Lower leg skin (tissue), 4 donors: ENCODE measurements at regions not wholly inside any gene's neighbourhood (a gene's known extent, or its start where the extent isn't known, plus 50 kb on each side); places are given as distances from the start of the nearest gene placed in this dataset.

ENCODE experiments used
- DNase-seq, 2 donors: peaks; one replicate each; pipeline ENCODE4 v3.0.0-alpha.2; 2019; ENCODE audit warnings: low spot score in 2 of 2
- H3K4me3 ChIP-seq: fragments of 200-600 bp; sonication (generic); 2 replicates; pipeline ENCODE4 v1.5.1; 2017; ENCODE audit warnings: mild to moderate bottlenecking, low read depth; ENCODE audit not compliant: poor library complexity, severe bottlenecking
- CTCF ChIP-seq, 3 donors: fragments of 450-650 bp; IDR thresholded peaks; one replicate each; pipeline ENCODE4 v1.5.1; 2016; ENCODE audit warnings: antibody characterized with exemption in 3 of 3, mild to moderate bottlenecking in 3 of 3, moderate library complexity in 2 of 3
- POLR2A ChIP-seq, 2 donors: fragments of 450-650 bp; IDR thresholded peaks; one replicate each; pipeline ENCODE4 v1.6.1; 2016 to 2017; ENCODE audit warnings: antibody characterized with exemption in 2 of 2, mild to moderate bottlenecking in 1 of 2, moderate library complexity in 1 of 2
- WGBS, 2 donors: methylation state at CpG; one replicate each; pipeline ENCODE4 v1.1.5; 2018; 5-methylcytosine and 5-hydroxymethylcytosine counted together
- intact Hi-C: fragments of 100-400 bp; cut with DNase I; formaldehyde crosslinking; loops from one replicate; pipeline ENCODE4 v1.15.0; 2023; ENCODE audit warnings: low total_unique reads

GRCh38 chr1:201661823-201662359 lies 123.0 kb downstream of the NAV1 start:
- no peak for DNase-seq
- WGBS, 2 donors = 83 to 85% methylated on average over 8 of the region's 8 CpGs
- no peak overlapping the region for H3K4me3 ChIP-seq
- intact Hi-C loops = no loop called here
- no peak for TF ChIP-seq CTCF (IDR thresholded peaks at IDR 0.05)
- no peak for TF ChIP-seq POLR2A (IDR thresholded peaks at IDR 0.05)

- DNase-seq = no peak
- 75 to 91% methylated on average over 2 of the region's 2 CpGs for WGBS, 2 donors
- TF ChIP-seq CTCF (IDR thresholded peaks at IDR 0.05) (no peak), POLR2A (IDR thresholded peaks at IDR 0.05) (no peak)
- H3K4me3 ChIP-seq = no peak overlapping the region
- intact Hi-C loops = no loop called here
Measured at GRCh38 chr1:201662646-201663045, 123.7 kb downstream of the NAV1 start.

- intact Hi-C loops = no loop called here
- TF ChIP-seq POLR2A (IDR thresholded peaks at IDR 0.05) = no peak
- no peak for TF ChIP-seq CTCF (IDR thresholded peaks at IDR 0.05)
- H3K4me3 ChIP-seq = no peak overlapping the region
- DNase-seq = no peak
- 93 to 98% methylated on average over 5 of the region's 5 CpGs for WGBS, 2 donors
Measured at GRCh38 chr1:201663491-201664113, 124.7 kb downstream of the NAV1 start.

- WGBS, 2 donors = 79 to 85% methylated on average over 8 of the region's 8 CpGs
Measured at GRCh38 chr1:201665036-201665435, 126.1 kb downstream of the NAV1 start.

GRCh38 chr1:201666102-201666501 lies 127.2 kb downstream of the NAV1 start:
- H3K4me3 ChIP-seq = no peak overlapping the region
- DNase-seq = no peak
- intact Hi-C loops = no loop called here
- TF ChIP-seq POLR2A (IDR thresholded peaks at IDR 0.05) (no peak), CTCF (IDR thresholded peaks at IDR 0.05) (no peak)
- WGBS, 2 donors = 92 to 96% methylated on average over 5 of the region's 5 CpGs

More at GRCh38 chr1:201665036-201665435, 126.1 kb downstream of the NAV1 start:
- TF ChIP-seq POLR2A (IDR thresholded peaks at IDR 0.05) (no peak), CTCF (IDR thresholded peaks at IDR 0.05) (no peak)
- no peak overlapping the region for H3K4me3 ChIP-seq
- DNase-seq = peak in 1 of 2 donors; percentile 39
- intact Hi-C loops = no loop called here

- TF ChIP-seq POLR2A (IDR thresholded peaks at IDR 0.05) = no peak
- no peak for TF ChIP-seq CTCF (IDR thresholded peaks at IDR 0.05)
- 92 to 95% methylated on average over 5 of the region's 5 CpGs for WGBS, 2 donors
- H3K4me3 ChIP-seq = no peak overlapping the region
- intact Hi-C loops = no loop called here
- no peak for DNase-seq
Measured at GRCh38 chr1:201666645-201667044, 127.7 kb downstream of the NAV1 start.
